Pancreas (tissue), 10 donors: ENCODE measurements at regions not wholly inside any gene's neighbourhood (a gene's known extent, or its start where the extent isn't known, plus 50 kb on each side); places are given as distances from the start of the nearest gene placed in this dataset.

Source experiments
- ATAC-seq, 4 donors: fragments of 200-7000 bp; cut with Tn5 transposase; one replicate each; pipeline versions ENCODE4 v1.8.0 to v1.9.1; 2020; ENCODE audit warnings: mild to moderate bottlenecking in 4 of 4, moderate library complexity in 4 of 4
- DNase-seq, 6 donors: peaks; one replicate each; pipeline ENCODE4 v3.0.0-alpha.2; 2020
- FAIRE-seq: peaks from 2 replicates; lab custom pipeline; 2012; peaks lifted over from hg19 to GRCh38; lab: Jason Lieb, UNC
- H3K27ac ChIP-seq, 4 donors: fragments of 200-600 bp; sonication (generic); 1 replicate in 3 of 4; 2 replicates in 1 of 4; pipeline versions ENCODE4 v1.5.0 to v1.8.0; 2020
- H3K27me3 ChIP-seq, 4 donors: fragments of 200-600 bp; one replicate each; pipeline ENCODE4 v1.8.0; 2021
- H3K36me3 ChIP-seq, 3 donors: fragments of 200-600 bp; sonication (generic) in 1 of 3; one replicate each; pipeline versions ENCODE4 v1.5.0 to v1.8.0; 2020 to 2021
- H3K4me1 ChIP-seq, 3 donors: fragments of 200-600 bp; one replicate each; pipeline ENCODE4 v1.8.0; 2021
- H3K4me3 ChIP-seq, 4 donors: fragments of 200-600 bp; sonication (generic) in 2 of 4; one replicate each; pipeline versions ENCODE4 v1.5.0 to v1.8.0; 2020 to 2021
- H3K9me3 ChIP-seq, 4 donors: fragments of 200-600 bp; one replicate each; pipeline ENCODE4 v1.8.0; 2021
- CTCF ChIP-seq, 4 donors: fragments of 200-600 bp; sonication (generic) in 3 of 4; IDR thresholded peaks; one replicate each; pipeline versions ENCODE4 v1.5.0 to v1.8.0; 2021; ENCODE audit warnings: antibody characterized with exemption in 4 of 4
- WGBS, 2 donors: extraction: QIAGEN DNeasy Blood & Tissue Kit; methylation state at CpG; one replicate each; pipeline ENCODE4 v1.1.7; 2013; 5-methylcytosine and 5-hydroxymethylcytosine counted together
- intact Hi-C, 3 donors: fragments of 100-400 bp; cut with DNase I; formaldehyde crosslinking; loops; one replicate each; pipeline versions ENCODE4 v1.11.1 to v1.14.2; 2022
- donor health status: healthy with polysubstance abuse.
- donor health status: DM: no; HTN: no; CAD: no; lungs with moderate emphysema.
- donor health status: DM: no; HTN: no; CAD: no.
- donor health status: control.
- donor health status: control.
- donor health status: Bipolar disorder and iron deficiency.
- donor health status: DM: yes; HTN: yes; CAD: no.
- donor health status: DM: no; HTN: no; CAD: no.
- donor health status: DM: no; HTN: no; CAD: no.
- donor health status: DM: yes; HTN: yes; CAD: no.

DNA sequence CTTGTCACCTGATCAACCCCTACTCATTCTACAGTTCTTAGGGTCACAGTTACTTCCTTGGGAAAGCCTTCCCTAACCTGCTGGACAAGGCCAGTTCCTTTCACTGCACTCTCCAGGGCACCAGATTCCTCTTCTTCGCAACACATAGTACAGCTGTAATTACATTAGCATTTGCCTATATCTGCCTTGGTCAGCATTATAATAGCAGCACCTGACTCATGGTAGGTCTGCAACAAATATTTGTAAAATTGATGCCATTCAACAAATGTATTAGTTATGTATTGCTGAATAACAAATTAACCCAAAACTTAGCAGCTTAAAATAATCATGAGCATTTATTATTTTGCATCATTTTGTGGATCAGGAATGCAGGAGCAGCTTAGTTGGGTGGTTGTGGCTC lies 193.0 kb downstream of the IRX5 start:
- 92 to 94% methylated on average over 1 of the region's 1 CpG for WGBS, 2 donors
- ATAC-seq (no peak), DNase-seq (no peak), FAIRE-seq (no peak)
- no peaks in the 10 kb centered on the region for H3K36me3 ChIP-seq
- no peak overlapping the region for H3K27ac ChIP-seq
- H3K9me3 ChIP-seq = no peaks in the 10 kb centered on the region
- intact Hi-C loops = no loop called here
- no peak overlapping the region for H3K4me3 ChIP-seq
- no peak for TF ChIP-seq CTCF (IDR thresholded peaks at IDR 0.05)
- H3K27me3 ChIP-seq = no peaks in the 10 kb centered on the region
- H3K4me1 ChIP-seq = no peaks in the 10 kb centered on the region

DNA sequence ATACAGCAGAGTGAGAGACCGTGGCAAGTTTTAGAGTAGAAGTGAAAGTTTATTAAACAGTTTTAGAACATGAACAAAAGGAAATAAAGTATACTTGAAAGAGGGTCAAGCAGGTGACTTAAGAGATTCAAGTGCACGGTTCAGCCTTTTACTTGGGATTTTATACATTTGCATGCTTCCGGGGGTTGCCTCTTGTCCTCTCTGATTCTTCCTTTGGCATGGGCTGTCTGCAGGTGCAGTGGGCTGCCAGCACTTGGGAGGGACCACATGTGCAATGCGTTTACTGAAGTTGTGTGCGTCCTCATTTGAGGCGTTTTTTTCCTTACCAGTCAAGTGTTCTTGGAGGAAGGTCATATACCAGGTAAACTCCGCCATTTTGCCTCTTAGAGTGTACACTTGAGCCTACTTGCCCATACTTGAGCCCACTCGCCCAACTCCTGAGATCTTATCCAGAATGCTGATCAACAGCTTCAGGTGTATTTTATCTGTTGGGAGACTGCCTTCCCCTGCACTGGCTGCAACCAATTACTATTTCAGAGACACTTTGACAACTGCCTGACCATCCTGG lies 195.2 kb downstream of the IRX5 start:
- Histone ChIP-seq H3K27ac (no peak overlapping the region), H3K4me3 (no peak overlapping the region), H3K36me3 (no peaks in the 10 kb centered on the region), H3K9me3 (no peaks in the 10 kb centered on the region), H3K27me3 (no peaks in the 10 kb centered on the region), H3K4me1 (no peaks in the 10 kb centered on the region)
- no peak for DNase-seq
- whole genome bisulfite sequencing, 2 donors = 77 to 80% methylated on average over 8 of the region's 8 CpGs
- no peak for TF ChIP-seq CTCF (IDR thresholded peaks at IDR 0.05)
- intact Hi-C loops = no loop called here
- no peak for FAIRE-seq
- no peak for ATAC-seq

DNA sequence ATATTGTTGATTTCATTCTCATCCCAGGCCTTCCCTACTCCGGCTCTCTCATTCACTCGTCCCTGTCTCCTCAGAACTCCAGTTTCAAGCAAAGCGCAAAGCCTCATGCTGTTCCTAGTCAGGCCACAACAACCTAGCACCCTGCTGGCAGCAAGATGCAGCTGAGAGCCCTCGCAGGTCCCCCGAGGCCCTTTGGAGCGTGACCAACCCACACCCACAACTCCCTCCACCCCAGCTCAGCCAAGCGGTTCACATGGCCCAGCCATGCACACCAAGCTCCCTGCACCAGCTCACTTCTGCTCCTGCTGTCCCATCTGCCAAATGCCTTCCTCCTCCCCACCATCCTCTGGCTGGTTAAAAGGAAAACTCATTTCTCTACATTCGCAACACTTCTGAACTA lies 195.8 kb downstream of the IRX5 start:
- WGBS, 2 donors = 72 to 79% methylated on average over 8 of the region's 8 CpGs

DNA sequence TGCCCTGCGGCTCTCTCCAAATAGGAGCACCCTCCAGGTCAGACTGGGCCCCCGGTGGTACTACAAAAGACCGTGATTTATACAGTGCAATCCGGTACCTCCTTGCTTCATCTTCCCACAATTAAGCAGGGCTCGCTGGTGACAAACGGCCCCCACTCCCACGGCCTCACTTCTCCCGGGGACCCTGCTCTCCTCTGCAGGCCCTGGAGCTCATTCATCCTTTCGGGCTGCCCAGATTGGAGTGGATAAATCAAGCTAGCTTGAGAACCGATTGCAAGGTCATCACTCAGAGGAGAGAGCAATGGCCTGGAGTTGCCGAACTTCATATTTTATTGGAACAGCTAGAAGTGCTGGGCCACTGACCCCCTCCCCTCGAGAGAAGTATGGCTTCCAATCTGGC lies 193.5 kb upstream of the IRX6 start:
- H3K36me3 ChIP-seq = no peaks in the 10 kb centered on the region
- no peaks in the 10 kb centered on the region for H3K27me3 ChIP-seq
- TF ChIP-seq CTCF (IDR thresholded peaks at IDR 0.05) = no peak
- 65 to 70% methylated on average over 12 of the region's 12 CpGs for WGBS, 2 donors
- H3K4me1 ChIP-seq = no peaks in the 10 kb centered on the region
- no peaks in the 10 kb centered on the region for H3K9me3 ChIP-seq
- no peak for ATAC-seq
- no peak overlapping the region for H3K4me3 ChIP-seq
- FAIRE-seq = no peak
- intact Hi-C loops = no loop called here
- no peak for DNase-seq
- H3K27ac ChIP-seq = no peak overlapping the region

More for the DNA sequence above, 195.8 kb downstream of the IRX5 start:
- FAIRE-seq = no peak
- no peak for DNase-seq
- Histone ChIP-seq H3K27ac (no peak overlapping the region), H3K27me3 (no peaks in the 10 kb centered on the region), H3K36me3 (no peaks in the 10 kb centered on the region), H3K4me3 (no peak overlapping the region), H3K9me3 (no peaks in the 10 kb centered on the region), H3K4me1 (no peaks in the 10 kb centered on the region)
- no peak for TF ChIP-seq CTCF (IDR thresholded peaks at IDR 0.05)
- intact Hi-C loops = no loop called here
- ATAC-seq = no peak

- no peak for FAIRE-seq
- H3K9me3 ChIP-seq = no peaks in the 10 kb centered on the region
- no peak for TF ChIP-seq CTCF (IDR thresholded peaks at IDR 0.05)
- DNase-seq = no peak
- intact Hi-C loops = no loop called here
- 71 to 75% methylated on average over 2 of the region's 2 CpGs for WGBS, 2 donors
- no peak overlapping the region for H3K4me3 ChIP-seq
- H3K36me3 ChIP-seq = no peaks in the 10 kb centered on the region
- H3K4me1 ChIP-seq = no peaks in the 10 kb centered on the region
- H3K27me3 ChIP-seq = no peaks in the 10 kb centered on the region
- H3K27ac ChIP-seq = no peak overlapping the region
- no peak for ATAC-seq
These were observed 193.1 kb upstream of the IRX6 start for GRCh38 chr16:55130911-55131310.
